Fibroblast of pulmonary artery (primary cell): ENCODE measurements at regions not wholly inside any gene's neighbourhood (a gene's known extent, or its start where the extent isn't known, plus 50 kb on each side); places are given as distances from the start of the nearest gene placed in this dataset.

Experiments used
- DNase-seq: peaks from one replicate; pipeline ENCODE4 v3.0.0-alpha.2; 2010; ENCODE audit warnings: low read depth
- H3K4me3 ChIP-seq: replicated peaks from 2 replicates; pipeline ENCODE4 v1.5.1; 2011; ENCODE audit warnings: low read depth, mild to moderate bottlenecking, control low read depth, low read length, moderate library complexity
- TF ChIP-seq, protein P1 (sequence below): IDR thresholded peaks from 2 replicates; pipeline ENCODE4 v1.5.1; 2011; ENCODE audit warnings: mild to moderate bottlenecking, control low read depth, low read length, inconsistent platforms; ENCODE audit errors: missing control alignments

DNA sequence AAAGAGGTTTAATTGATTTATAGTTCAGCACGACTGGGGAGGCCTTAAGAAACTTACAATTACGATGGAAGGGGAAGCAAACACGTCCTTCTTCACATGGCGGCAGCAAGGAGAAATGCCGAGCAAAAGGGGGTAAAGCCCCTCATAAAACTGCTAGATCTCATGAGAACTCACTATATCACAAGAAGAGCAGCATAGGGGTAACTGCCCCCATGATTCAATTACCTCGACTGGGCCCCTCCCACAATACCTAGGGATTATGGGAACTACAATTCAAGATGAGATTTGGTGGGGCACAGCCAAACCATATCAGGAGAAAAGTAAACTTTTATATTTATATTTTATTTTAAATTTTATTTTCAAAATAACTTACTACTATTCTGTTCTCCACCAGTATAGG is 272.0 kb downstream of the MYCN start:
- TF ChIP-seq, protein P1, sequence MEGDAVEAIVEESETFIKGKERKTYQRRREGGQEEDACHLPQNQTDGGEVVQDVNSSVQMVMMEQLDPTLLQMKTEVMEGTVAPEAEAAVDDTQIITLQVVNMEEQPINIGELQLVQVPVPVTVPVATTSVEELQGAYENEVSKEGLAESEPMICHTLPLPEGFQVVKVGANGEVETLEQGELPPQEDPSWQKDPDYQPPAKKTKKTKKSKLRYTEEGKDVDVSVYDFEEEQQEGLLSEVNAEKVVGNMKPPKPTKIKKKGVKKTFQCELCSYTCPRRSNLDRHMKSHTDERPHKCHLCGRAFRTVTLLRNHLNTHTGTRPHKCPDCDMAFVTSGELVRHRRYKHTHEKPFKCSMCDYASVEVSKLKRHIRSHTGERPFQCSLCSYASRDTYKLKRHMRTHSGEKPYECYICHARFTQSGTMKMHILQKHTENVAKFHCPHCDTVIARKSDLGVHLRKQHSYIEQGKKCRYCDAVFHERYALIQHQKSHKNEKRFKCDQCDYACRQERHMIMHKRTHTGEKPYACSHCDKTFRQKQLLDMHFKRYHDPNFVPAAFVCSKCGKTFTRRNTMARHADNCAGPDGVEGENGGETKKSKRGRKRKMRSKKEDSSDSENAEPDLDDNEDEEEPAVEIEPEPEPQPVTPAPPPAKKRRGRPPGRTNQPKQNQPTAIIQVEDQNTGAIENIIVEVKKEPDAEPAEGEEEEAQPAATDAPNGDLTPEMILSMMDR, result no peak
- DNase-seq, result no peak
- no peak overlapping the region for H3K4me3 ChIP-seq

DNA sequence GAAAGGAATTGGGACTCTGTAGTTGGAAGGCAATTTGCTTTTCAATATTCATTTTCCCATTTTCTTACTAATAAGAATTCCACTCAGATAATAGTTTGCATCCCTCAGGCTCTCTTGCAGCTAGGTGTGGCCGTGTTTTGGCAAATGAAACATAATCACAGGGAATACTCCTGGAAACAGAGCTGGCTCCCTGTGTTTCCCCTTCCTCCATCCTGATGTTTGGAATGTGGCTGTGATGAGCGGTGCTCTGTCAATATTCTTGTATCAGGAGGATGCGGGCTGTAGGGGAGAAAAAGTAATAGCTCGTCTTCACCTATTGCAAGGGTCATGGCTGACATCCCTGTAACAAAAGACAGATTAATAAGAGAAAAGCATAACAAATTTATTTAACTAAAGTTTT is 271.0 kb downstream of the MYCN start:
- no peak overlapping the region for H3K4me3 ChIP-seq
- TF ChIP-seq, protein P1, result no peak
- DNase-seq, result no peak

DNA sequence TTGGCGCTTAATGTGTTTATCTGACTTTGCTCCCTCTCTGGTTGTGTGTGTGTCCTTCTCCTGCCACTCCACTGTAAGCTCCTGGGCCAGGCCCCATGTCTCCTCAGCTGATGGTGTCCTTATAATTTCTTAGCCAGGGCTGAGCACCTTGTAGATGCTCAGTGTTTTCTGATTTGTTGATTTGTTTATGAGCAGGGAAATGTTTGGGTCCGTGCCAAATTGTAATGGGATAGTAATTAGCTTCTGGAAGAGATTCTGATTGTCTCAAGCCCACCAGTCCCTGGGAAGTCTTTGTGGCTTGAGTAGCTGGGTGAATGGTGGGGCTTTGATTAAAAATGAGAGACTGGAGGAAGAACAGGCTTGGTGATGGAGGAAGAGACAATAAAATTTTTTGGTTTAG is 270.5 kb downstream of the MYCN start:
- no peak overlapping the region for H3K4me3 ChIP-seq
- TF ChIP-seq, protein P1, result no peak
- DNase-seq, result no peak

DNA sequence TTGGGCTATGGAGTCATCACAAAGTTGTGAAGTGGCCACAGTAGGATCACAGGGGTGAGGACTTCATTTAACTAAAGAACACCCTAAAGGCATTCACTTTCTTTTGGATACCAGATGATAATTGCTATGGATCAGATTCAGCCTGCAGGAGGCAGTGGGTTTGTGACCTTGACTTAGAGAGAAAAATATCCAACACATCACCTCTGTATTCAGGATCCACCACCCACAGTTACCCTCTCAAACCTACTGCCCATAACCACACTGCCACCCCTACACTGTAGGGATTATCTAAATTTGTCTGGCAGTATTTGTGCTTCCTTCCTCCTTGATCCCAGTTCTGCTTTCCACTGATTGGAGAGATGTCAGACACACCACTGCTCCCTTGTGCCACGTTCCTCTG is 269.4 kb downstream of the MYCN start:
- no peak for DNase-seq
- H3K4me3 ChIP-seq, result no peak overlapping the region
- TF ChIP-seq, protein P1, result no peak

DNA sequence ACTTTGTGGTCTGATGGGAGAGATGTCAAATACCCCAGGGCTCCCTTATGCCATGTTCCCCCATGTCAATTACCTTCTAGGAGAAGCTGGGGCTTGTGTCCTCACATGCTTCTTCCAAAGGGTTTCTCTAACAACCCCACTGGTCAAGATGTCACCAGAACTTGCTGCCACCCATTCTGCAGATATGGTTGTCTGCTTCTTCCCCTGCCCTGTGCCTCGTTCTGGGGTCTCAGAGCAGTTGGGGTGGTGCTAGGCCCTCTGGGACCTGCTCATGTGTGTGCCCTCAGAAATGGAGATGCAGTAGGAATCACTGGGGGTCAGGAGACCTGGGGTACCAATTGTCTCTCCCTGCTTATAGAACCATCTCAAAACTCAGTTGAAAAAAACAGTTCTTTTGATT is 268.6 kb downstream of the MYCN start:
- TF ChIP-seq, protein P1, result no peak
- no peak overlapping the region for H3K4me3 ChIP-seq
- DNase-seq, result no peak

DNA sequence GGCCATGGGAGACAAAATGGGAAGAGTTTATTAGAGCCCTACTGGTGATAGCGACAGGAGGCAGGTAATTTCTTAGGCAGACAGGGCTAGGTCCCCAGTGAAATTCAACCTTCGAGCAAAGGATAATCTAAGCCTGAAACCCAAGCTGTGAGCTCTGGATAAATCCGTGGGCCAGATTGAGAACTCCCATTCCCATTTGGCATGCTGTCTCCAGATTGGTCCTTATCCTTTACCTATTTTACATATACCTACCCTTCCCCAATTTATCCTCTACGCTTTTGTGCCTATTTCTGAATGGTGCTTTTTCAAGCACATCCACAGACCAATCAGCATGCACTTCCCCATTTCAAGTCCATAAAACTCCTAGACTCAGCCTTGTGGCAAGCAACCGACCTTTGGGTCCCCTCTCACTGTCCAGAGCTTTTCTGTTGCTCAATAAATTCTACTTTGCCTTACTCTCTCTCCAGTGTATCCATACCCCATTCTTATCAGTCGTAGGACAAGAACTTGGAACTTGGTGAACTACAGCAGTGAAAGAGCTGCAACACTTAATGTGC is 268.0 kb downstream of the MYCN start:
- DNase-seq, result no peak
- TF ChIP-seq, protein P1, result no peak
- H3K4me3 ChIP-seq, result no peak overlapping the region

DNA sequence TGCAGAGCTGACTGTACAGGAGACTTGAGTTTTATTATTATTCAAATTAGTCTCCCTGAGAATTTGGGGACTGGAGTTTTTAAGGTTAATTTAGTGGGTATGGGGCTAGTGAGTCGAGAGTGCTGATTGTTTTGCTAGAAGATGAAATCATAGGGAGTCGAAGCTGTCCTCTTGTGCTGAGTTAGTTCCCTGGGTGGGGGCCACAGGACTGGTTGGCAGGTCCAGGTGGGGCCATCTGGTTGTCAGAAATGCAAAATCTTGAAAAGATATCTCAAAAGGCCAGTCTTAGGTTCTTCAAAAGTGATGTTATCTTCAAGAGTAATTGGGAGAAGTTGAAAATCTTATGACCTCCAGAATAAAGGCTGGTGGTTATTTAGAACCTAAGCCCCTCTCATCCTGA is 267.3 kb downstream of the MYCN start:
- DNase-seq, result no peak
- no peak overlapping the region for H3K4me3 ChIP-seq
- TF ChIP-seq, protein P1, result no peak
